NCI-H82 (cell line): ENCODE measurements at regions not wholly inside any gene's neighbourhood (a gene's known extent, or its start where the extent isn't known, plus 50 kb on each side); places are given as distances from the start of the nearest gene placed in this dataset.
"Not testable (repeated sequence)": the region's sequence is repeated elsewhere in the genome, so short reads cannot be mapped to it uniquely, and the experiment has no call there.

Experiments
- DNase-seq: peaks from one replicate; lab custom pipeline; 2025; lab: John Stamatoyannopoulos, UW

GRCh38 chr15:62371683-62372082, 206.6 kb upstream of the C2CD4B start:
- DNase-seq, result not testable (repeated sequence)

GRCh38 chr15:62377736-62378480, 212.8 kb upstream of the C2CD4B start:
- DNase-seq, result no peak

GRCh38 chr15:62378772-62379498, 213.8 kb upstream of the C2CD4B start:
- DNase-seq, result no peak

GRCh38 chr15:62380011-62380410, 214.9 kb upstream of the C2CD4B start:
- no peak for DNase-seq

GRCh38 chr15:62382046-62382445, 217.0 kb upstream of the C2CD4B start:
- no peak for DNase-seq

- DNase-seq, result peak; percentile 85
These were observed 225.1 kb upstream of the C2CD4B start, which contains the start of gene TLN2 for GRCh38 chr15:62389885-62390790. TLN2 (plus strand) TSS chr15:62390550.

- DNase-seq, result peak; percentile 65
These were observed 225.9 kb upstream of the C2CD4B start for GRCh38 chr15:62390791-62391640.

GRCh38 chr15:62391641-62392262, 226.7 kb upstream of the C2CD4B start:
- peak; percentile 75 for DNase-seq

GRCh38 chr15:62392376-62392775, 227.3 kb upstream of the C2CD4B start:
- DNase-seq, result peak; percentile 39

GRCh38 chr15:62393196-62393595, 228.1 kb upstream of the C2CD4B start:
- no peak for DNase-seq

- no peak for DNase-seq
These were observed 229.0 kb upstream of the C2CD4B start for GRCh38 chr15:62394079-62394478.

- no peak for DNase-seq
These were observed 235.7 kb upstream of the C2CD4B start for GRCh38 chr15:62400778-62401177.

GRCh38 chr15:62402687-62403086, 237.6 kb upstream of the C2CD4B start:
- no peak for DNase-seq

GRCh38 chr15:62403164-62403809, 238.2 kb upstream of the C2CD4B start:
- DNase-seq, result no peak

GRCh38 chr15:62404194-62404985, 239.3 kb upstream of the C2CD4B start:
- DNase-seq, result peak; percentile 98

GRCh38 chr15:62406305-62406891, 241.3 kb upstream of the C2CD4B start:
- DNase-seq, result no peak

- DNase-seq, result no peak
These were observed 242.1 kb upstream of the C2CD4B start for GRCh38 chr15:62407216-62407615.

- no peak for DNase-seq
These were observed 242.9 kb upstream of the C2CD4B start for GRCh38 chr15:62407962-62408361.

GRCh38 chr15:62409466-62409865, 244.4 kb upstream of the C2CD4B start:
- DNase-seq, result no peak
